ENCODE measurements at regions not wholly inside any gene's neighbourhood (a gene's known extent, or its start where the extent isn't known, plus 50 kb on each side); places are given as distances from the start of the nearest gene placed in this dataset.

DNA sequence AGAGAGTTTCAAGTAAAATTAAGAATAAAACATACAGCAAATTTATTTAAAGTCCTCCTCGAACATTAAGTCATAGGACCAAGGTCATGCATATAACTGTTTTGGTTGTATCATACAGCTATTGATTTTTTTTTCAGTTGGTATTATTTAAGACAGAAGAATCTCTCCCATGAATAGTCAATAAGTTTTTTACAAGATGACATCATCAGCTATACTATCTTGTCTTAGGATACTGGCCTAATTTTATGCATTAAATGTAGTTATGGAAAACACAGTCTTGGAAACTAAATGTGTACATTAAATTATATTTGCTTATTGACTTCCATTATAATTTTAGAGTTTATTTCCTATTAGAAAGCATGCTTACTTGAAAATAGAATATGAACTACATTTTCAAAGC, 755.9 kb downstream of the PCDH19 start:
- TF ChIP-seq, protein P1, sequence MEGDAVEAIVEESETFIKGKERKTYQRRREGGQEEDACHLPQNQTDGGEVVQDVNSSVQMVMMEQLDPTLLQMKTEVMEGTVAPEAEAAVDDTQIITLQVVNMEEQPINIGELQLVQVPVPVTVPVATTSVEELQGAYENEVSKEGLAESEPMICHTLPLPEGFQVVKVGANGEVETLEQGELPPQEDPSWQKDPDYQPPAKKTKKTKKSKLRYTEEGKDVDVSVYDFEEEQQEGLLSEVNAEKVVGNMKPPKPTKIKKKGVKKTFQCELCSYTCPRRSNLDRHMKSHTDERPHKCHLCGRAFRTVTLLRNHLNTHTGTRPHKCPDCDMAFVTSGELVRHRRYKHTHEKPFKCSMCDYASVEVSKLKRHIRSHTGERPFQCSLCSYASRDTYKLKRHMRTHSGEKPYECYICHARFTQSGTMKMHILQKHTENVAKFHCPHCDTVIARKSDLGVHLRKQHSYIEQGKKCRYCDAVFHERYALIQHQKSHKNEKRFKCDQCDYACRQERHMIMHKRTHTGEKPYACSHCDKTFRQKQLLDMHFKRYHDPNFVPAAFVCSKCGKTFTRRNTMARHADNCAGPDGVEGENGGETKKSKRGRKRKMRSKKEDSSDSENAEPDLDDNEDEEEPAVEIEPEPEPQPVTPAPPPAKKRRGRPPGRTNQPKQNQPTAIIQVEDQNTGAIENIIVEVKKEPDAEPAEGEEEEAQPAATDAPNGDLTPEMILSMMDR (conservative IDR thresholded peaks at IDR 0.05; ENCODE audit: low read length): no peak
- no peak overlapping the region for H3K4me3 ChIP-seq (ENCODE audit: low read length)
- no peak for DNase-seq (ENCODE audit: low read depth)

DNA sequence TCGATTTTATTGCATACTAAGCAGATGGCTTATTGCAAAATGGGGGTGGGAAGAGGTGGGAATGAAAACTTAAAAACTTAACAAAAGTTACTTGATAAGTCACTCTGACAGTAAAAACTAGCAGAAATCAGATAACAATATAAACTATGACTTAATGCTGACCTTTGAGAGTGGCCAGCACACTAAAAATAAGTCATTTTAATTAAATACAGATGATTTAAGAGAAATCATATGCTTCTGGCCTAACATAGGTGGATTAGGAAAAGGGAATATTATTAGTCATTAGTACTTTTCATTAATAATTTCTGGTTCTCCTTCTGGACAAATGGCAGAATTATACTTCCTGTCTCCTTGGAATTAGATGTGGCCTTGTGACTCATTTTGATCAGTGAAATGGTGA, 756.7 kb downstream of the PCDH19 start:
- TF ChIP-seq, protein P1 (conservative IDR thresholded peaks at IDR 0.05; ENCODE audit: low read length): no peak
- DNase-seq (ENCODE audit: low read depth): no peak
- H3K4me3 ChIP-seq (ENCODE audit: low read length): no peak overlapping the region

DNA sequence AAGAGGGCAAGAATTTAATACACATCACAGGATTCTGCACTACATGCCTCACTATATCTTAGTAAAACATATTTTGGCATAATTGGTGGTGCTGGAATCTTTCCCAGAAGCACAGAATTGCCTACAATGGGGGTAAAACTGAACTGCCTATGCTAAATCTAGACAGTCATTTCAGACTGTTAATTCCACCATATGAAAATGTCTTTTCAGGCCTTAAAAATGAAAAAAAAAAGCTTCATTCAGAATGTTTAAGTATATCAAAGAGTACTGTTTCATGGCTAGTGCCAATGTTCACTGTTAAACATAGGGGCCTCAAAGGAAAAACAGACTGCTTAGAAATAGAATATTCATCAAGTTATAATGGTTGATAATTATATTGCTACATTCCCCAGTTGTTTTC, 797.0 kb downstream of the PCDH19 start:
- no peak overlapping the region for H3K4me3 ChIP-seq (ENCODE audit: low read length)
- TF ChIP-seq, protein P1 (conservative IDR thresholded peaks at IDR 0.05; ENCODE audit: low read length): no peak
- no peak for DNase-seq (ENCODE audit: low read depth)

DNA sequence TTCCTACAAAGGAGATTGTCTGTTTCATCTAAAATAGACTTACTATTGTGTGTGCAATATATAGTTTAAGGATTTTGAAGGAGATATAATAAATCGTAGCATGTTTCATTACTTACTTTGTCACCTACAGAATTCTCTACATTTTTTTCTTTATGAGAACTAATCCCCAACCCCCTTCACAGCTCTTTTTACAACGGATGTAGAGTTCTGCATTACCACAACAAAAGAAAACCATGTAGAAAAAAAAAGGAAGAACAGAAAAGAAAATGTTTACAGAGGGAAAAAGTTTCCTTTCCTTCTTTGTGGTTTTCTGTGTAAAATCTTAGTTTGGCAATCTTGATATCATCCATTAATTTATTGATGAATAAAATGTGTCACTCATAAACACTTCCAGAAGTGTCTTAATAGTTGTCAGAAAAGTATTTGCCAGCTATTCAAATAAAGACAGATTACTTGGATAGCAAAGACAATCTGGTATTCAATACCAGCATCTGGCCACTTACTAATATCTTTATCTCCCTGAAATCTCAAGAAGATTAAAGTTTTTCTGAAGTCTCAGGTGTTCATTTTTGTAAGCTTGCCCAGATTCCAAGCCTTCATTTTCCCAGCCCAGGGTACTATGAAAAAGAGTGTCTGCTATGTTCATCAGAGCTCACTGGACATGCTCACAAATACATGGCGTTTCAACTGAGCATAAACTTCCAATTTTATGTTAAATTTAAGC, 806.8 kb downstream of the PCDH19 start:
- TF ChIP-seq, protein P1 (conservative IDR thresholded peaks at IDR 0.05; ENCODE audit: low read length): no peak
- no peak for DNase-seq (ENCODE audit: low read depth)
- H3K4me3 ChIP-seq (ENCODE audit: low read length): no peak overlapping the region

DNA sequence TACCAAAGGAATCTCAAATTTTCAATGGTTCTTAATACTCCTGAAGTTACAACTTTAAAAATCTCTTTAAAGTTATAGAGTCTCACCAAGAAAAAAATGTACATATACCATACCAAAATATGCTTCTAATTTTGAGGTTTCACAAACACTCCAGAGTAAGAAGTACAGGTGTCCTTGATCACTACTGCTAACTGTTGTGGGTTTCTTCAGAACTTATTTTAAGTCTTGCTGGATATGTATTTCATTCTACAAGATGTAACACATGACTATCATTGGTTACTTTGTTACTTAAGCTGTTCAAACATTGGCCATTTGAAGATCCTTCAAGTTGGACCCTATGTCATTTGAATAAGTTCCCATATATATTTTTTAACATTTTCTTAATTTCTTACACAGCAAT, 808.0 kb downstream of the PCDH19 start:
- TF ChIP-seq, protein P1 (conservative IDR thresholded peaks at IDR 0.05; ENCODE audit: low read length): no peak
- H3K4me3 ChIP-seq (ENCODE audit: low read length): no peak overlapping the region
- DNase-seq (ENCODE audit: low read depth): no peak

DNA sequence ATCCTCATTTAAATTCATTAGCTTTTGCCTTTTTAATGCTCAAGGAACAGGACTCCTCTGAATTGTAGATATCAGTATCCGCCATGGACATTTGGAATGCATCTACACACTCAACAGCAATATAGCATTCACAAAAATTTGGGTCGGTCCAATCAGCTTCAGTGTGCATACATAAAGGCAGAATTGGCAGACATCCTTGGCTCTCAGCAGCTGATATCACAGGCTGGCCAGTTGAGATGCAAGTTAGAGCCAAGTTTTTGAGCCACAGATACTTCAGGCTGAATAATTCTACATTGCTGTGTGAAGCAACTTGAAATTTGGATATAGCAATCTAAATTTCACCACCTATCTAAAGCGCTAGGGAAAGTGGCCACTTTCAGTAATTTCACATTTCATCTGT, 821.1 kb downstream of the PCDH19 start:
- DNase-seq (ENCODE audit: low read depth): no peak
- TF ChIP-seq, protein P1 (conservative IDR thresholded peaks at IDR 0.05; ENCODE audit: low read length): no peak
- no peak overlapping the region for H3K4me3 ChIP-seq (ENCODE audit: low read length)

DNA sequence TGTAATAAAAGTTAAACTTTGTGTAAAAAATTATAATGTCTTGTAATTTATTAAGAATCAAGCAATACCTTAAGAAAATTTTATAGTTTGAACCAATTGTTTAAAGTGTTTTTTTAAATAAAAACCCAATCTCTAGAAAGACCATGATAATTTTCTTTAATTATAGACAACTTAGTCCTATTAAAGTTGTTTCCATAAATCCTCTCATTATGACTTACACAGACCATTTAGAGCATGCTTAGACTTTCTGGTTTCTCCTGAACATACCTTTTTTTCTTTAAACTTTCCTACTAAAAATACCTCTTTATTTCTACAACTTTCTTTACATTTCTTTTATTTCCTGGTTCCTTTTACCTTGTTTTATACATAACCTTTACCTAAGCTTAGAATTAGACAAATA, 837.4 kb downstream of the PCDH19 start:
- no peak for DNase-seq (ENCODE audit: low read depth)
- no peak overlapping the region for H3K4me3 ChIP-seq (ENCODE audit: low read length)
- TF ChIP-seq, protein P1 (conservative IDR thresholded peaks at IDR 0.05; ENCODE audit: low read length): no peak

All from AG10803 (cell line).